IMR-90 (cell line): ENCODE measurements at regions not wholly inside any gene's neighbourhood (a gene's known extent, or its start where the extent isn't known, plus 50 kb on each side); places are given as distances from the start of the nearest gene placed in this dataset.

Experiments
- ATAC-seq: fragments of 200-7000 bp; cut with Tn5 transposase; 2 replicates; pipeline ENCODE4 v1.9.1; 2020; ENCODE audit warnings: low read depth, mild to moderate bottlenecking, moderate library complexity
- BruUV-seq: library from RNA; stranded (reverse); fragments of 400-500 nt; replicated peaks from 2 replicates; lab custom pipeline; 2021; lab: Mats Ljungman, UMichigan
- CTCF ChIA-PET: fragments of 300-600 bp; formaldehyde crosslinking; extraction: SDS; loops from one replicate; lab custom pipeline; 2021; ENCODE audit warnings: antibody characterized with exemption; lab: Yijun Ruan, JAX
- POLR2A ChIA-PET: fragments of 300-600 bp; sonication (Branson Sonifier 250); formaldehyde crosslinking; loops from one replicate; lab custom pipeline; 2022; ENCODE audit warnings: antibody characterized with exemption; ENCODE audit not compliant: unreplicated experiment; lab: Charles Lee
- DNase-seq: peaks from one replicate; pipeline ENCODE4 v3.0.0; 2013
- H2AFZ ChIP-seq: replicated peaks from 2 replicates; pipeline ENCODE3; 2013; ENCODE audit warnings: low read length, mild to moderate bottlenecking; ENCODE audit not compliant: poor library complexity
- H2AK5ac ChIP-seq: 2 replicates; pipeline ENCODE4 v1.6.1; 2013; ENCODE audit warnings: low read depth, low read length, inconsistent platforms
- H2AK9ac ChIP-seq: replicated peaks from 2 replicates; pipeline ENCODE3; 2013; ENCODE audit warnings: mild to moderate bottlenecking, low read depth, low read length, moderate library complexity; ENCODE audit not compliant: poor library complexity
- H2BK120ac ChIP-seq: 2 replicates; pipeline ENCODE4 v1.6.1; 2013; ENCODE audit warnings: low read depth, low read length, inconsistent platforms
- H2BK15ac ChIP-seq: 3 replicates; pipeline ENCODE4 v1.6.1; 2013; ENCODE audit warnings: low read depth, low read length, inconsistent platforms
- H2BK20ac ChIP-seq: 2 replicates; pipeline ENCODE4 v1.6.1; 2013; ENCODE audit warnings: low read depth, mild to moderate bottlenecking, inconsistent platforms, low read length, moderate library complexity
- H2BK5ac ChIP-seq: 2 replicates; pipeline ENCODE4 v1.6.1; 2013; ENCODE audit warnings: mild to moderate bottlenecking, low read depth, low read length, inconsistent platforms; ENCODE audit not compliant: poor library complexity, severe bottlenecking
- H3K14ac ChIP-seq: replicated peaks from 2 replicates; pipeline ENCODE4 v1.6.1; 2013; ENCODE audit warnings: low read depth, low read length, inconsistent platforms
- H3K18ac ChIP-seq: 2 replicates; pipeline ENCODE4 v1.6.1; 2013; ENCODE audit warnings: low read depth, low read length, control low read depth
- H3K23ac ChIP-seq: 2 replicates; pipeline ENCODE4 v1.6.1; 2013; ENCODE audit warnings: low read depth, low read length, inconsistent platforms
- H3K27ac ChIP-seq: 2 replicates; pipeline ENCODE4 v1.5.1; 2013; ENCODE audit warnings: mild to moderate bottlenecking, control low read depth, low read length; ENCODE audit not compliant: insufficient read depth
- H3K27me3 ChIP-seq: 2 replicates; pipeline ENCODE4 v1.6.1; 2013; ENCODE audit warnings: low read length; ENCODE audit not compliant: control insufficient read depth, insufficient read depth
- H3K36me3 ChIP-seq: 2 replicates; pipeline ENCODE4 v1.6.1; 2013; ENCODE audit warnings: low read length, mixed read lengths; ENCODE audit not compliant: control insufficient read depth, insufficient read depth
- H3K4ac ChIP-seq: 2 replicates; pipeline ENCODE4 v1.6.1; 2013; ENCODE audit warnings: low read depth, low read length, inconsistent platforms
- H3K4me1 ChIP-seq: 2 replicates; pipeline ENCODE4 v1.6.1; 2013; ENCODE audit warnings: low read length, mixed read lengths; ENCODE audit not compliant: control insufficient read depth, insufficient read depth
- H3K4me2 ChIP-seq: 2 replicates; pipeline ENCODE4 v1.6.1; 2013; ENCODE audit warnings: low read depth, mild to moderate bottlenecking, control low read depth, low read length, moderate library complexity
- H3K4me3 ChIP-seq: 2 replicates; pipeline ENCODE4 v1.5.1; 2013; ENCODE audit warnings: low read depth, mild to moderate bottlenecking, control low read depth, low read length, moderate library complexity; ENCODE audit not compliant: insufficient read depth
- H3K56ac ChIP-seq: 2 replicates; pipeline ENCODE4 v1.6.1; 2013; ENCODE audit warnings: low read length, inconsistent platforms; ENCODE audit not compliant: insufficient read depth; ENCODE audit errors: extremely low read depth
- H3K79me1 ChIP-seq, 2 experiments: 2 replicates each; pipeline ENCODE4 v1.6.1; 2013; ENCODE audit warnings: low read length in 2 of 2, inconsistent platforms in 1 of 2, low read depth in 1 of 2
- H3K9ac ChIP-seq: 2 replicates; pipeline ENCODE4 v1.6.1; 2013; ENCODE audit warnings: low read depth, low read length, control low read depth
- H3K9me1 ChIP-seq: 2 replicates; pipeline ENCODE4 v1.6.1; 2013; ENCODE audit warnings: low read length, inconsistent platforms; ENCODE audit not compliant: insufficient read depth
- H3K9me3 ChIP-seq: 2 replicates; pipeline ENCODE4 v1.6.1; 2013; ENCODE audit warnings: low read length; ENCODE audit not compliant: control insufficient read depth, insufficient read depth
- H4K20me1 ChIP-seq: 2 replicates; pipeline ENCODE4 v1.6.1; 2013; ENCODE audit warnings: low read length, inconsistent platforms; ENCODE audit not compliant: insufficient read depth
- H4K5ac ChIP-seq: 2 replicates; pipeline ENCODE4 v1.6.1; 2013; ENCODE audit warnings: mild to moderate bottlenecking, low read depth, low read length, control low read depth
- H4K8ac ChIP-seq, 2 experiments: 2 replicates each; pipeline ENCODE4 v1.6.1; 2013; ENCODE audit warnings: low read depth in 2 of 2, low read length in 2 of 2, control low read depth in 1 of 2, inconsistent platforms in 1 of 2
- H4K91ac ChIP-seq: 2 replicates; pipeline ENCODE4 v1.6.1; 2013; ENCODE audit warnings: low read depth, low read length, inconsistent platforms; ENCODE audit not compliant: insufficient read depth
- CEBPB ChIP-seq: IDR thresholded peaks from 2 replicates; pipeline ENCODE4 v1.6.1; 2012; ENCODE audit warnings: low read depth, low read length, improper control_type of control experiment
- CHD1 ChIP-seq: IDR thresholded peaks from 2 replicates; pipeline ENCODE4 v1.6.1; 2012; ENCODE audit warnings: low read depth, low read length, improper control_type of control experiment
- FOS ChIP-seq: fragments of 150-350 bp; IDR thresholded peaks from 2 replicates; pipeline ENCODE4 v1.6.1; 2016; ENCODE audit warnings: low read depth, low read length
- MAFK ChIP-seq: IDR thresholded peaks from 2 replicates; pipeline ENCODE4 v1.6.1; 2012; ENCODE audit warnings: low read depth, low read length, improper control_type of control experiment
- MAZ ChIP-seq: IDR thresholded peaks from 2 replicates; pipeline ENCODE4 v1.6.1; 2012; ENCODE audit warnings: low read depth, mild to moderate bottlenecking, low read length, improper control_type of control experiment, moderate library complexity, borderline replicate concordance
- MXI1 ChIP-seq: IDR thresholded peaks from 2 replicates; pipeline ENCODE4 v1.6.1; 2012; ENCODE audit warnings: low read depth, mild to moderate bottlenecking, low read length, moderate library complexity, borderline replicate concordance
- NFE2L2 ChIP-seq: fragments of 150-350 bp; IDR thresholded peaks from 2 replicates; pipeline ENCODE4 v1.6.1; 2016; ENCODE audit warnings: low read depth, mild to moderate bottlenecking, low read length
- POLR2A ChIP-seq: IDR thresholded peaks from 2 replicates; pipeline ENCODE4 v1.6.1; 2012; ENCODE audit warnings: mild to moderate bottlenecking, low read depth, low read length
- RAD21 ChIP-seq: IDR thresholded peaks from 2 replicates; pipeline ENCODE4 v1.6.1; 2012; ENCODE audit warnings: low read length, improper control_type of control experiment
- RCOR1 ChIP-seq: IDR thresholded peaks from 2 replicates; pipeline ENCODE4 v1.6.1; 2012; ENCODE audit warnings: mild to moderate bottlenecking, low read length, improper control_type of control experiment; ENCODE audit not compliant: insufficient replicate concordance
- RFX5 ChIP-seq: IDR thresholded peaks from 2 replicates; pipeline ENCODE4 v1.8.0; 2012; ENCODE audit warnings: low read depth, mild to moderate bottlenecking, low read length, moderate library complexity
- SMC3 ChIP-seq: fragments of 150-350 bp; IDR thresholded peaks from 2 replicates; pipeline ENCODE4 v1.6.1; 2016; ENCODE audit warnings: low read depth, mild to moderate bottlenecking, antibody characterized with exemption, low read length, moderate library complexity
- WGBS, 2 experiments: methylation state at CpG; one replicate each; pipeline versions ENCODE4 v1.1.5 to v1.1.7; 2013; ENCODE audit warnings: missing lambda C conversion rate in 2 of 2; ENCODE audit not compliant: insufficient read length in 1 of 2; ENCODE audit errors: extremely low coverage in 2 of 2; 5-methylcytosine and 5-hydroxymethylcytosine counted together
- dilution Hi-C: fragments of 300-500 bp; cut with HindIII; formaldehyde crosslinking; loops from one replicate; pipeline ENCODE4 v1.14.3; 2018; ENCODE audit warnings: low sequenced_read_pairs; ENCODE audit not compliant: unreplicated experiment
- in situ Hi-C: fragments of 300-500 bp; cut with MboI; formaldehyde crosslinking; loops from 3 replicates; pipeline ENCODE4 v1.14.3; 2019; ENCODE audit warnings: low sequenced_read_pairs, inconsistent platforms, mixed read lengths
- intact Hi-C: fragments of 100-400 bp; cut with micrococcal nuclease; formaldehyde crosslinking; loops from 2 replicates; pipeline ENCODE4 v1.10.0; 2022
- TF ChIP-seq, protein P1 (sequence below): conservative IDR thresholded peaks from 2 replicates; pipeline ENCODE4 v1.5.1; 2012; ENCODE audit warnings: mild to moderate bottlenecking, low read depth, low read length, improper control_type of control experiment
- TF ChIP-seq, protein P2 (sequence below): fragments of 150-350 bp; IDR thresholded peaks from 2 replicates; pipeline ENCODE4 v1.6.1; 2016; ENCODE audit warnings: low read depth, mild to moderate bottlenecking, low read length, moderate library complexity, borderline replicate concordance
- TF ChIP-seq, protein P3 (sequence below): fragments of 150-350 bp; IDR thresholded peaks from 2 replicates; pipeline ENCODE4 v1.6.1; 2017; ENCODE audit warnings: mild to moderate bottlenecking, antibody characterized with exemption, low read length, low read depth

DNA sequence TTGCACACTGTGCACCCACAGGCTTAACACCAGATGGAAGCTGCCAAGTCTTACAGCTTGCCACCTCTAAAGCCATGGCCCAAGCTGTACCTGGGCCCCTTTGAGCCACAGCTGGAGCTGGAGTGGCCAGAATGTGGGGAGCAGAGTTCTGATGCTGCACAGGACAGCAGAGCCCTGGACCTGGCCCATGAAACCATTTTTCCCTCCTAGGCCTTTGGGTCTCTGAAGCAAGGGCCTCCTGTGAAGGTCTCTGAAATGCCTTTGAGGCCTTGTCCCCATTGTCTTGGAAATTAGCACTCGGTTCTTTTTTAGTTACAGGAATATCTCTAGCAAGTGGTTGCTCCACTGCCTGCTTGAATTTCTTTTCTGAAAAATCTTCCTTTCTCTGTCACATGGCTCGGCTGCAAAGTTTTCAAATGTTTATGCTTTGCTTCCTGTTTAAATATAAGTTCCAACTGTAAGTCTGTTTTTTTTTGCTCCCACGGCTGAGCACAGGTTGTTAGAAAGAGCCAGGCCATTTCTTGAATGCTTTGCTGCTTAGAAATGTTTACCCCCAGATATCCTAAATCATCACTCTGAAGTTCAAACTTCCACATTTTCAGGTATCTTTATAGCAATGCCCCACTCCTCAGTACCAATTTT, 156.8 kb upstream of the GORAB start:
- Histone ChIP-seq H4K5ac (peak overlapping the region; percentile 87), H4K8ac (peak overlapping the region; percentile 59 to 71; a peak in 2 of 4 replicates), H3K4me1 (peaks cover 12% of the 10 kb centered on the region), H4K91ac (peak overlapping the region; percentile 55), H2AFZ (peak overlapping the region; percentile 52), H3K9me1 (peaks cover 2% of the 10 kb centered on the region; the same call in 1 of the 2 replicates), H4K20me1 (no peaks in the 10 kb centered on the region), H3K9me3 (no peaks in the 10 kb centered on the region), H3K79me1 (no peaks in the 10 kb centered on the region), H2BK120ac (peak overlapping the region; percentile 96), H3K9ac (no peak overlapping the region), H3K4me3 (no peak overlapping the region), H3K56ac (no peak overlapping the region), H3K4me2 (no peak overlapping the region), H2AK9ac (no peak overlapping the region), H3K36me3 (no peaks in the 10 kb centered on the region), H3K18ac (peak overlapping the region; percentile 97), H3K4ac (peak overlapping the region; percentile 86), H2BK20ac (peak overlapping the region; percentile 92), H3K27ac (peak overlapping the region; percentile 98), H3K14ac (peak overlapping the region; percentile 70), H3K23ac (peak overlapping the region; percentile 72; the same call in 1 of the 2 replicates), H3K27me3 (no peaks in the 10 kb centered on the region), H2BK5ac (peak overlapping the region; percentile 42), H2AK5ac (peak overlapping the region; percentile 87; the same call in 1 of the 2 replicates), H2BK15ac (peak overlapping the region; percentile 84; the same call in 2 of the 3 replicates)
- BruUV-seq: no TSS peak
- ChIA-PET CTCF (no interaction called here), POLR2A (interaction anchor here (0.7 kb wide), 1 partner anchor 76 kb away, joined by 3 read pairs; no protein-coding TSS in a partner anchor)
- DNase-seq: peak; percentile 63
- WGBS, 2 experiments: 40% methylated on average over 1 of the region's 3 CpGs; no CpG with 5 or more reads in 1 of the 2 experiments
- ATAC-seq: peak; percentile 78
- in situ Hi-C loops (no loop called here), intact Hi-C loops (loop anchor here (5.0 kb wide), 1 partner anchor 37 kb away; no protein-coding TSS in a partner anchor), dilution Hi-C loops (no loop called here)
- TF ChIP-seq NFE2L2 (no peak), MXI1 (no peak), CHD1 (no peak), RCOR1 (no peak), POLR2A (no peak), RAD21 (no peak), RFX5 (no peak), FOS (no peak), CEBPB (no peak), SMC3 (no peak), MAZ (no peak), MAFK (no peak)
- TF ChIP-seq, protein P1, sequence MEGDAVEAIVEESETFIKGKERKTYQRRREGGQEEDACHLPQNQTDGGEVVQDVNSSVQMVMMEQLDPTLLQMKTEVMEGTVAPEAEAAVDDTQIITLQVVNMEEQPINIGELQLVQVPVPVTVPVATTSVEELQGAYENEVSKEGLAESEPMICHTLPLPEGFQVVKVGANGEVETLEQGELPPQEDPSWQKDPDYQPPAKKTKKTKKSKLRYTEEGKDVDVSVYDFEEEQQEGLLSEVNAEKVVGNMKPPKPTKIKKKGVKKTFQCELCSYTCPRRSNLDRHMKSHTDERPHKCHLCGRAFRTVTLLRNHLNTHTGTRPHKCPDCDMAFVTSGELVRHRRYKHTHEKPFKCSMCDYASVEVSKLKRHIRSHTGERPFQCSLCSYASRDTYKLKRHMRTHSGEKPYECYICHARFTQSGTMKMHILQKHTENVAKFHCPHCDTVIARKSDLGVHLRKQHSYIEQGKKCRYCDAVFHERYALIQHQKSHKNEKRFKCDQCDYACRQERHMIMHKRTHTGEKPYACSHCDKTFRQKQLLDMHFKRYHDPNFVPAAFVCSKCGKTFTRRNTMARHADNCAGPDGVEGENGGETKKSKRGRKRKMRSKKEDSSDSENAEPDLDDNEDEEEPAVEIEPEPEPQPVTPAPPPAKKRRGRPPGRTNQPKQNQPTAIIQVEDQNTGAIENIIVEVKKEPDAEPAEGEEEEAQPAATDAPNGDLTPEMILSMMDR: no peak
- TF ChIP-seq, protein P2, sequence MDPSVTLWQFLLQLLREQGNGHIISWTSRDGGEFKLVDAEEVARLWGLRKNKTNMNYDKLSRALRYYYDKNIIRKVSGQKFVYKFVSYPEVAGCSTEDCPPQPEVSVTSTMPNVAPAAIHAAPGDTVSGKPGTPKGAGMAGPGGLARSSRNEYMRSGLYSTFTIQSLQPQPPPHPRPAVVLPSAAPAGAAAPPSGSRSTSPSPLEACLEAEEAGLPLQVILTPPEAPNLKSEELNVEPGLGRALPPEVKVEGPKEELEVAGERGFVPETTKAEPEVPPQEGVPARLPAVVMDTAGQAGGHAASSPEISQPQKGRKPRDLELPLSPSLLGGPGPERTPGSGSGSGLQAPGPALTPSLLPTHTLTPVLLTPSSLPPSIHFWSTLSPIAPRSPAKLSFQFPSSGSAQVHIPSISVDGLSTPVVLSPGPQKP: no peak
- TF ChIP-seq, protein P3, sequence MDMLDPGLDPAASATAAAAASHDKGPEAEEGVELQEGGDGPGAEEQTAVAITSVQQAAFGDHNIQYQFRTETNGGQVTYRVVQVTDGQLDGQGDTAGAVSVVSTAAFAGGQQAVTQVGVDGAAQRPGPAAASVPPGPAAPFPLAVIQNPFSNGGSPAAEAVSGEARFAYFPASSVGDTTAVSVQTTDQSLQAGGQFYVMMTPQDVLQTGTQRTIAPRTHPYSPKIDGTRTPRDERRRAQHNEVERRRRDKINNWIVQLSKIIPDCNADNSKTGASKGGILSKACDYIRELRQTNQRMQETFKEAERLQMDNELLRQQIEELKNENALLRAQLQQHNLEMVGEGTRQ: no peak; the same call in 1 of the 2 replicates
